ENCODE measurements at regions not wholly inside any gene's neighbourhood (a gene's known extent, or its start where the extent isn't known, plus 50 kb on each side); places are given as distances from the start of the nearest gene placed in this dataset.

DNA sequence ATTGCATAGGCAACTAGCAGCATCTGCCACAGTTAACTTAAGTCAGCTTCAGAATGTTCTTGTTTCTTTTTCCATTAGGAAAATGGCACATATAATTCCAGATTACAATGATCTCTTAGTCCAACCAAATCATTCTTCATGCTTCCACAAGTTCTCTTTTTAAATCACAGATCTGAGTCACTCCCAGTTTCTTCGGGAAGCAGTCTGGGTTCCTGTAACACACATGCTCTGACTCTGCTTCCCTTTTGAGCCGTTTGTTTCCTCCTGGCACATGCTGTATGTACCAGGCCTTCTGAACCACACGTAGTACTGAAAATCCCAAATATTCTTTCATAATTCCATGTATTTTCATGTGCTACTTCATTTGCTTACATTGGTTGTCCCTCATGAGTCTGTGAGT, 388.8 kb upstream of the PDE3A start:
- H3K27me3 ChIP-seq = no peaks in the 10 kb centered on the region
- H3K9me3 ChIP-seq (ENCODE audit: low read depth) = no peaks in the 10 kb centered on the region
- H3K36me3 ChIP-seq = no peaks in the 10 kb centered on the region
- TF ChIP-seq, protein P1, sequence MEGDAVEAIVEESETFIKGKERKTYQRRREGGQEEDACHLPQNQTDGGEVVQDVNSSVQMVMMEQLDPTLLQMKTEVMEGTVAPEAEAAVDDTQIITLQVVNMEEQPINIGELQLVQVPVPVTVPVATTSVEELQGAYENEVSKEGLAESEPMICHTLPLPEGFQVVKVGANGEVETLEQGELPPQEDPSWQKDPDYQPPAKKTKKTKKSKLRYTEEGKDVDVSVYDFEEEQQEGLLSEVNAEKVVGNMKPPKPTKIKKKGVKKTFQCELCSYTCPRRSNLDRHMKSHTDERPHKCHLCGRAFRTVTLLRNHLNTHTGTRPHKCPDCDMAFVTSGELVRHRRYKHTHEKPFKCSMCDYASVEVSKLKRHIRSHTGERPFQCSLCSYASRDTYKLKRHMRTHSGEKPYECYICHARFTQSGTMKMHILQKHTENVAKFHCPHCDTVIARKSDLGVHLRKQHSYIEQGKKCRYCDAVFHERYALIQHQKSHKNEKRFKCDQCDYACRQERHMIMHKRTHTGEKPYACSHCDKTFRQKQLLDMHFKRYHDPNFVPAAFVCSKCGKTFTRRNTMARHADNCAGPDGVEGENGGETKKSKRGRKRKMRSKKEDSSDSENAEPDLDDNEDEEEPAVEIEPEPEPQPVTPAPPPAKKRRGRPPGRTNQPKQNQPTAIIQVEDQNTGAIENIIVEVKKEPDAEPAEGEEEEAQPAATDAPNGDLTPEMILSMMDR (IDR thresholded peaks at IDR 0.05; ENCODE audit: low read depth, low read length) = no peak
- no peak for DNase-seq (ENCODE audit: low read depth in 1 of 2, low spot score in 1 of 2)
- no peak overlapping the region for H3K27ac ChIP-seq
- no peaks in the 10 kb centered on the region for H3K4me1 ChIP-seq (ENCODE audit: low read depth)
- H3K4me3 ChIP-seq = no peak overlapping the region

DNA sequence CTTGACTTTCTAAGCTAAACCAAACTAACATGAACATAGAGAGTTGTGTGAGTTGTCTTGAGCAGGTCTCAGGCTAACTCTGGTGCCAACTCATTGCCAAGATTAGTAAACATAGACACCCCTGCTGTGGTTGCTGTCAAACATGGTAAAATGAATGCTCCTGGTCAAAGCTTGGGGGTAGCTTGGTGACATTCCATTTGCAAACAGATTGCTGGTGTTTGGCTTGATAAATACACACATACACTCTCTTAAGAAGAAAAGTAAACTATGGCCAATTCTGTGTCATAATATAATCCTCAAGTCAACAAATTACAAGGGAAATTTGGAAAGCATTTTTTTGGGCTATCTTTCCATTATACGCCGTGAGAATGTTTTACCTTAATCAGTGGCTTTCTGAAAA, 386.4 kb upstream of the PDE3A start:
- TF ChIP-seq, protein P1 (IDR thresholded peaks at IDR 0.05; ENCODE audit: low read depth, low read length) = no peak
- Histone ChIP-seq H3K36me3 (no peaks in the 10 kb centered on the region), H3K4me3 (no peak overlapping the region), H3K9me3 (ENCODE audit: low read depth) (no peaks in the 10 kb centered on the region), H3K27ac (no peak overlapping the region), H3K27me3 (no peaks in the 10 kb centered on the region), H3K4me1 (ENCODE audit: low read depth) (no peaks in the 10 kb centered on the region)
- DNase-seq (ENCODE audit: low read depth in 1 of 2, low spot score in 1 of 2) = no peak

DNA sequence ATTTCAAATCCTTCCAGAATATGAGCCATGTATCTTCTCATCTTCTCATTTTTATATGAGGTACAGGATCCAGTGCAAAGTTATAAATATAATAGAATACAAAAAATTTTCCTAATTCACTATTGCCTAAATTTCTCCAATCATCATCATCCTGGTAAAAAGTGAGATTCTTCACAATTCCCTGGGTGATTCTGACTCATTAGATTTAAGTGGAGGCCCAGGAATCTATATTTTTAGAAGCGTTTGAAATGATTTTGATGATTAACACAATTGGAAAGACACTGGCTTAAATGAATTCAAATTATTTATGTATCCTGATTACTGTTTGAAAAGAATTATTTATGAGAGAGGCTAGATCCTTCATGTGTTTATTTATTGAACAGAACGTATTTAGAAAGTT, 380.3 kb upstream of the PDE3A start:
- TF ChIP-seq, protein P1 (IDR thresholded peaks at IDR 0.05; ENCODE audit: low read depth, low read length) = no peak
- DNase-seq (ENCODE audit: low read depth in 1 of 2, low spot score in 1 of 2) = no peak
- no peak overlapping the region for H3K4me3 ChIP-seq
- H3K9me3 ChIP-seq (ENCODE audit: low read depth) = no peaks in the 10 kb centered on the region
- no peak overlapping the region for H3K27ac ChIP-seq
- no peaks in the 10 kb centered on the region for H3K36me3 ChIP-seq
- no peaks in the 10 kb centered on the region for H3K27me3 ChIP-seq
- H3K4me1 ChIP-seq (ENCODE audit: low read depth) = no peaks in the 10 kb centered on the region

DNA sequence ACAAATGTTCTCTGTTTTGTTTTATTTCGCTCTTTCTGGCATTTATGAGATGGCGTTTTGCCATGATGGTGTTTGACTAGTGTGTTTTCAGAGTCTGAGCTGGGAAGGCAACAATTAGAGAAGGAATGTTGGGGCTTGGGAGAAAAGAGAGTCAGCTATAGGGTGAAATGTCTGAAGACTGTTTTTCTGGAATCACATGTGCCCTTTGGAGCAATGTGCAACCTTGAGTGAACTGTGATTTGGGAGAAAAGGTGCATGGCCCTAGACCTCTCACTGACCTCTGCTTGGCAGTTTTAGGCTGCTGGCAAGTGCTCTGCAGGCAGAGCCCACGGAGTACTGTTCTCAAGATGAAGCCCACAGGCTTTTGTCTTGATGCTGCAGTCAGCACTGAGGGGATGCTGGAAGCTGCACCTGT, 379.9 kb upstream of the PDE3A start:
- no peaks in the 10 kb centered on the region for H3K4me1 ChIP-seq (ENCODE audit: low read depth)
- H3K36me3 ChIP-seq = no peaks in the 10 kb centered on the region
- no peaks in the 10 kb centered on the region for H3K27me3 ChIP-seq
- no peaks in the 10 kb centered on the region for H3K9me3 ChIP-seq (ENCODE audit: low read depth)
- no peak overlapping the region for H3K4me3 ChIP-seq
- peak in 1 of 2 donors; percentile 48 for DNase-seq (ENCODE audit: low read depth in 1 of 2, low spot score in 1 of 2)
- TF ChIP-seq, protein P1 (IDR thresholded peaks at IDR 0.05; ENCODE audit: low read depth, low read length) = no peak
- H3K27ac ChIP-seq = no peak overlapping the region

DNA sequence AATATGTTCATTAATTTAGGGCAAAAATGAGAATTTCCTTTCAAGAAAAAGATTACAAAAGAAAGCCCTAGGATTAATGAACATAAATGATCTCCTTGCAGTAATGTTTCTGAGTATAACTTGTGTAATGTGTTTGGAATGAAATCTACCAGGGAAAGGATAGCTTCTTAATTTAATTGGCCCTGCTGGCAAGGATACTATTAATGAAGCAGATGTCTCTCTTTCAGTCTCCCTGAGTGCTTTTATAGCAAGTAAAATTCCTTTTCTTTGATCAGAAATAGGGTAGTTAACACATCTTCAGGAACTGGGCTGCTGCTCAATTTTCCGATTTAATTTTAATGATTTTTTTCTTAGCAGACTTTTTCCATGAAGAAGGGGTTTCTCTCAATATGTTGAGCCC, 379.4 kb upstream of the PDE3A start:
- H3K4me3 ChIP-seq = no peak overlapping the region
- TF ChIP-seq, protein P1 (IDR thresholded peaks at IDR 0.05; ENCODE audit: low read depth, low read length) = no peak
- no peak overlapping the region for H3K27ac ChIP-seq
- no peaks in the 10 kb centered on the region for H3K27me3 ChIP-seq
- no peaks in the 10 kb centered on the region for H3K4me1 ChIP-seq (ENCODE audit: low read depth)
- H3K36me3 ChIP-seq = no peaks in the 10 kb centered on the region
- no peak for DNase-seq (ENCODE audit: low read depth in 1 of 2, low spot score in 1 of 2)
- no peaks in the 10 kb centered on the region for H3K9me3 ChIP-seq (ENCODE audit: low read depth)

DNA sequence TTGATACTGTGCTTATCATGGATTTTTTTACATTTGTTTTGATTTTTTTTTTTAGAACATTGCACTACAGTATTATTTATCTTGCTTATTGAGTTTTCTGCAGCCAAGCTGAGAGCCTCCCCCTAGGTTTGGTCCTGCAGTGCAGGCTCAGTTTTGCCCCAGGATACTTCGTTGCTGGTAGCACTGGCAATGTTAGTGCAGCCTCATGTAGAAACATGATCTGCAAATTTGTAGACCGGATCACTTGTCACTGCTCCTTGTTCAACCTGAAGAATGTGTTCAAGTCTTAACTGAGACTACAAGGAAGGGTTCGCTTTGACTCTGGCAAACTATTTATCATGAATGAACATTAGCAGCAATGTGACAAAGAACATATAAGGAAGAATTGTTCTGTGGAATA, 377.2 kb upstream of the PDE3A start:
- DNase-seq (ENCODE audit: low read depth in 1 of 2, low spot score in 1 of 2) = no peak
- TF ChIP-seq, protein P1 (IDR thresholded peaks at IDR 0.05; ENCODE audit: low read depth, low read length) = no peak
- Histone ChIP-seq H3K4me1 (ENCODE audit: low read depth) (no peaks in the 10 kb centered on the region), H3K27ac (no peak overlapping the region), H3K9me3 (ENCODE audit: low read depth) (no peaks in the 10 kb centered on the region), H3K4me3 (no peak overlapping the region), H3K27me3 (no peaks in the 10 kb centered on the region), H3K36me3 (no peaks in the 10 kb centered on the region)

Data from cardiac muscle cell (in vitro differentiated cells and primary cell).